HG02885 (cell line): ENCODE measurements at regions not wholly inside any gene's neighbourhood (a gene's known extent, or its start where the extent isn't known, plus 50 kb on each side); places are given as distances from the start of the nearest gene placed in this dataset.
"Not testable (repeated sequence)": the region's sequence is repeated elsewhere in the genome, so short reads cannot be mapped to it uniquely, and the experiment has no call there.

Experiments used
- ATAC-seq: cut with Tn5 transposase; IDR thresholded peaks from one replicate; pipeline ENCODE4 v1.9.1; 2021; ENCODE audit warnings: mild to moderate bottlenecking; ENCODE audit not compliant: unreplicated experiment, poor library complexity

DNA sequence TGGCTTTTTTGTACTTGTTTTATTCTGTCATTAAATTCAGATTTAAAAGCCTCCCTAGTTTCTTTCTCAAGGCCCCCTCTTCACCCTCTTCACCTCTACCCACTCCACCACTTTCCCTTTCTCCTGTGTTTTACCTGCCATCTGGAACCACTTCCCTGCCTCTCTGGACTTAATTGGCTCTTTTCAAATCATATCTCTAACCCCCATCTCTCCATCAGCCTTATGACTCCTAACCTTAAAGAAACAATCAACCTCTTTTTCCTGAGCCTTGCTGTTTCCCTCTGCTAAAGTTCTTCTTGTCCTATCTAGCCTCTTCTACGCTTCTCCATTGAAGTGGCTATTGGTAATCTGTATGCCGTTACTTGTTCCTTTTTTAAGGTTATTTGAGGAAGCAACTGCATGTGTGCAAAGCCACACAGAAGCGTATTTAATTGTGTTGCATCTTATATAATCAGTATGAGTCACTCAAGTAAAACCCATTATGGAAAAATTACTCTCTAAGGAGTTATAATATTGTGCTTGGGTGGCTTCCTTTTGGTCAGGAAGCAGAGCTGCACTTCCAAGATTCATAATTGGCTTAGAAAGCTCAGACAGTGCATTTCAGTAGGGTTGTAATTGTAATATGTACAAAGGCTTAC, 653.6 kb upstream of the ITGA1 start:
- no peak for ATAC-seq

GRCh38 chr5:52139888-52140615, 647.7 kb upstream of the ITGA1 start:
- ATAC-seq: no peak

GRCh38 chr5:52148679-52149078, 639.0 kb upstream of the ITGA1 start:
- ATAC-seq: no peak

- no peak for ATAC-seq
These were observed 637.2 kb upstream of the ITGA1 start for GRCh38 chr5:52150501-52150900.

DNA sequence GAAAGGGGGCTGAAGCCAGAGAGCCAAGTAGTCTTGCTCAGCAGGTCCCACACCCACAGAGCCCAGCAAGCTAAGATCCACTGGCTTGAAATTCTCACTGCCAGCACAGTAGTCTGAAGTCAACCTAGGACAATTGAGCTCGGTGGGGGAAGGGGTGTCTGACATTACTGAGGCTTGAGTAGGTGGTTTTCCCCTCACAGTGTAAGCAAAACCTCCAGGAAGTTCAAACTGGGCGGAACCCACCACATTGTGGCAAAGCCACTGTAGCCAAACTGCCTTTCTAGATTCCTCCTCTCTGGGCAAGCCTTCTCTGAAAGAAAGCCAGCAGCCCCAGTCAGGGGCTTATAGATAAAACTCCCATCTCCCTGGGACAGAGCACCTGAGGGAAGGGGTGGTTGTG, 630.9 kb upstream of the ITGA1 start:
- not testable (repeated sequence) for ATAC-seq

GRCh38 chr5:52165806-52166205, 621.9 kb upstream of the ITGA1 start:
- ATAC-seq: not testable (repeated sequence)

- ATAC-seq: no peak
These were observed 614.6 kb upstream of the ITGA1 start for GRCh38 chr5:52173133-52173532.

- no peak for ATAC-seq
These were observed 610.5 kb upstream of the ITGA1 start for GRCh38 chr5:52177193-52177592.

DNA sequence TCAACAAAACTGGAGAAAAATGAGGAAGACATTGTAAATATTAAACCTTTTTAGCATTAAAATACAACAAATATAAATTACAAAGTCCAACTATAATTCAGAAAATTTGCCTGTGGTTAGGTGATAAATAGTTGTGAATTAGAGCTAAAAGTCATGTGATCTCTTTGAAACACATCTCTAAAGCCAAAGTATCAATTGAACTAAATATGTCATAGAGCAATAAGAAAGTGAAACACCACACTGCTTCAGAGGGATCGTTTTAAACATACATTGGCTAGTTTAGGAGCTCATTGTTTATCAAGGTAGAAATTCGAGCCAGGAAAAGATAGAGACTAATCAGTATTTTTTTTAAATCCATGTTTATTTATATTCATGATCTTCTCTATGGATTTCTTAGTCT, 606.3 kb upstream of the ITGA1 start:
- no peak for ATAC-seq

GRCh38 chr5:52190737-52191136, 597.0 kb upstream of the ITGA1 start:
- ATAC-seq: no peak

DNA sequence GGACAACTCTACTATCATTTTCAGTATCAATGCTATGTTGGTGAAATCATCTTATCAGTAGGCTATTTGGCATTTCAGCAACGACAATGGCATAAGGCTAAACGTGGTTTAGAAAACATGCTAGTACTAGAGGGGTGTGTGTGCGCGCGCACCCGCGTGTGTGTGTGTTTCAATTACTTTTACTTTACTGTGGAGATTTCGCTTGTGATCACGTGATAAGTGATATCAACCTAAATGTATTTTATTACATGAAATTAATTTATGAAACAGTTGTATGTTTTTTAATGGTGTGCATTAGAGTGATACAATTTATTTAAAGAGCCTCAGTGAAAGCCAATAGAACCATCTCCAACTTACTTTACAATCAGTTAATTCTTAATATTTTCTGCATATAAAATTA, 587.9 kb upstream of the ITGA1 start:
- no peak for ATAC-seq

DNA sequence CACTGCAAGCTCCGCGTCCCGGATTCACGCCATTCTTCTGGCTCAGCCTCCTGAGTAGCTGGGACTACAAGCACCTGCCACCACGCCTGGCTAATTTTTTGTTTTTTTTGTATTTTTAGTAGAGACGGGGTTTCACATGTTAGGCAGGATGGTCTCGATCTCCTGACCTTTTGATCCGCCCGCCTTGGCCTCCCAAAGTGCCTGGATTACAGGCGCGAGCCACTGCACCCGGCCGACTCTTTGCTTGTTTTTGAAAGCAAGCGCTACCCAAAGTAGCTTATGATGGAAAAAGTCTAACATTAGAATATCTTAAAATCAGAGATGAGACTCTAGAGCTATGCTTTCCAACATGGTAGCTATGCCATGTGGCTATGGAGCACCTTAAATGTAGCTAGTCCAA, 585.5 kb upstream of the ITGA1 start:
- no peak for ATAC-seq

- ATAC-seq: no peak
These were observed 583.4 kb upstream of the ITGA1 start for GRCh38 chr5:52204310-52204709.
